Fibroblast of lung (primary cell): ENCODE measurements at regions not wholly inside any gene's neighbourhood (a gene's known extent, or its start where the extent isn't known, plus 50 kb on each side); places are given as distances from the start of the nearest gene placed in this dataset.

ENCODE experiments used
- DNase-seq, 2 donors: peaks; one replicate each; pipeline versions ENCODE4 v3.0.0 to v3.0.0-alpha.2; 2010; ENCODE audit warnings: low read depth in 2 of 2
- H2AFZ ChIP-seq: 2 replicates; pipeline ENCODE4 v1.5.1; 2012; ENCODE audit warnings: low read length, control low read depth, inconsistent platforms
- H3K27ac ChIP-seq: 2 replicates; pipeline ENCODE4 v1.5.1; 2011; ENCODE audit warnings: low read length, control low read depth; ENCODE audit not compliant: insufficient read depth
- H3K27me3 ChIP-seq: 2 replicates; pipeline ENCODE4 v1.5.1; 2011; ENCODE audit warnings: mild to moderate bottlenecking, low read length; ENCODE audit not compliant: control insufficient read depth, insufficient read depth
- H3K36me3 ChIP-seq: 2 replicates; pipeline ENCODE4 v1.5.1; 2011; ENCODE audit warnings: low read length; ENCODE audit not compliant: control insufficient read depth, insufficient read depth
- H3K4me1 ChIP-seq: 2 replicates; pipeline ENCODE4 v1.5.1; 2011; ENCODE audit warnings: low read length; ENCODE audit not compliant: control insufficient read depth, insufficient read depth; ENCODE audit errors: extremely low read depth
- H3K4me2 ChIP-seq: 2 replicates; pipeline ENCODE4 v1.5.1; 2011; ENCODE audit warnings: low read length, control low read depth; ENCODE audit not compliant: insufficient read depth; ENCODE audit errors: extremely low read depth
- H3K4me3 ChIP-seq, 4 experiments: fragments of 200-600 bp in 1 of 4; sonication (generic) in 1 of 4; replicated peaks in 1 of 4; 2 replicates each; pipeline ENCODE4 v1.5.1; 2011 to 2016; ENCODE audit warnings: low read length in 4 of 4, low read depth in 3 of 4, mild to moderate bottlenecking in 3 of 4, control low read depth in 2 of 4, inconsistent platforms in 1 of 4, mixed read lengths in 1 of 4; ENCODE audit not compliant: insufficient read depth in 1 of 4; ENCODE audit errors: control extremely low read depth in 1 of 4
- H3K79me2 ChIP-seq: 2 replicates; pipeline ENCODE4 v1.5.1; 2012; ENCODE audit warnings: mild to moderate bottlenecking, low read length, inconsistent platforms; ENCODE audit not compliant: control insufficient read depth, insufficient read depth
- H3K9ac ChIP-seq: 2 replicates; pipeline ENCODE4 v1.5.1; 2011; ENCODE audit warnings: mild to moderate bottlenecking, low read length, control low read depth; ENCODE audit not compliant: insufficient read depth
- H3K9me3 ChIP-seq: 2 replicates; pipeline ENCODE4 v1.5.1; 2012; ENCODE audit warnings: low read depth, low read length; ENCODE audit not compliant: control insufficient read depth, insufficient read depth
- H4K20me1 ChIP-seq: 2 replicates; pipeline ENCODE4 v1.5.1; 2011; ENCODE audit warnings: low read length; ENCODE audit not compliant: control insufficient read depth, insufficient read depth; ENCODE audit errors: extremely low read depth
- EZH2 ChIP-seq: IDR thresholded peaks from 2 replicates; pipeline ENCODE4 v1.5.1; 2012; ENCODE audit warnings: low read length, control low read depth, mild to moderate bottlenecking; ENCODE audit errors: missing control alignments
- TF ChIP-seq, protein P1 (sequence below), 2 donors: IDR thresholded peaks in 1 of 2; conservative IDR thresholded peaks in 1 of 2; 1 replicate in 1 of 2; 2 replicates in 1 of 2; pipeline ENCODE4 v1.5.1; 2011 to 2012; ENCODE audit warnings: low read length in 2 of 2, control low read depth in 1 of 2, inconsistent platforms in 1 of 2, low read depth in 1 of 2, mild to moderate bottlenecking in 1 of 2

DNA sequence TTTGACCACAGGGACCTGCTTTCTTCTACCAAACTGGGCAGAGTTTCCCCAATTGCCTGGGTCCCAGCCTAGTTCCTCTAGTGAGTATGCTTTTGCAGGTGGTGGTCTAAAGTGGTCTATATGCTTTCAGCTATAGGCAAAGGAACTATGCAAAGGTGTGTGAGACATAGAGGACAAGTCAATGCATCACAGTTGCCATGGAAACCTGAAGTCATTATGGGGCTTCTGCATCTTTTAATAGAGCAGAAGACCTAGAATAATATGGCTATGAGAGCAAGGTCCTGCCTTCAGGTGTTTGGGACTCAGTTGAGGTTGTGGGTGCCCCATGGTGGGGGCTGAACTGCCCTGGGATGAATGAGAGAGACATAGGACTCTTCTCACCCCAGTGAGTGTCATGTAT lies 92.1 kb upstream of the RAB40AL start:
- no peak for DNase-seq
- no peaks in the 10 kb centered on the region for H4K20me1 ChIP-seq
- H3K9ac ChIP-seq = no peak overlapping the region
- H2AFZ ChIP-seq = no peak overlapping the region
- H3K4me2 ChIP-seq = no peak overlapping the region
- no peaks in the 10 kb centered on the region for H3K36me3 ChIP-seq
- H3K27me3 ChIP-seq = no peaks in the 10 kb centered on the region
- H3K27ac ChIP-seq = no peak overlapping the region
- no peaks in the 10 kb centered on the region for H3K79me2 ChIP-seq
- TF ChIP-seq, protein P1, sequence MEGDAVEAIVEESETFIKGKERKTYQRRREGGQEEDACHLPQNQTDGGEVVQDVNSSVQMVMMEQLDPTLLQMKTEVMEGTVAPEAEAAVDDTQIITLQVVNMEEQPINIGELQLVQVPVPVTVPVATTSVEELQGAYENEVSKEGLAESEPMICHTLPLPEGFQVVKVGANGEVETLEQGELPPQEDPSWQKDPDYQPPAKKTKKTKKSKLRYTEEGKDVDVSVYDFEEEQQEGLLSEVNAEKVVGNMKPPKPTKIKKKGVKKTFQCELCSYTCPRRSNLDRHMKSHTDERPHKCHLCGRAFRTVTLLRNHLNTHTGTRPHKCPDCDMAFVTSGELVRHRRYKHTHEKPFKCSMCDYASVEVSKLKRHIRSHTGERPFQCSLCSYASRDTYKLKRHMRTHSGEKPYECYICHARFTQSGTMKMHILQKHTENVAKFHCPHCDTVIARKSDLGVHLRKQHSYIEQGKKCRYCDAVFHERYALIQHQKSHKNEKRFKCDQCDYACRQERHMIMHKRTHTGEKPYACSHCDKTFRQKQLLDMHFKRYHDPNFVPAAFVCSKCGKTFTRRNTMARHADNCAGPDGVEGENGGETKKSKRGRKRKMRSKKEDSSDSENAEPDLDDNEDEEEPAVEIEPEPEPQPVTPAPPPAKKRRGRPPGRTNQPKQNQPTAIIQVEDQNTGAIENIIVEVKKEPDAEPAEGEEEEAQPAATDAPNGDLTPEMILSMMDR (conservative IDR thresholded peaks at IDR 0.05 in 1 of 2, IDR thresholded peaks at IDR 0.05 in 1 of 2; ENCODE audit: low read depth in 1 of 2, low read length in 2 of 2) = no peak
- no peak for TF ChIP-seq EZH2
- H3K4me1 ChIP-seq = no peaks in the 10 kb centered on the region
- no peak overlapping the region for H3K4me3 ChIP-seq
- H3K9me3 ChIP-seq = no peaks in the 10 kb centered on the region

GRCh38 chrX:102846544-102847236 lies 90.4 kb upstream of the RAB40AL start:
- Histone ChIP-seq H3K9me3 (no peaks in the 10 kb centered on the region), H3K4me1 (no peaks in the 10 kb centered on the region), H3K4me3 (no peak overlapping the region), H2AFZ (no peak overlapping the region), H3K79me2 (no peaks in the 10 kb centered on the region), H3K9ac (no peak overlapping the region), H3K4me2 (no peak overlapping the region), H4K20me1 (no peaks in the 10 kb centered on the region), H3K27me3 (no peaks in the 10 kb centered on the region), H3K27ac (no peak overlapping the region), H3K36me3 (no peaks in the 10 kb centered on the region)
- TF ChIP-seq, protein P1 (conservative IDR thresholded peaks at IDR 0.05 in 1 of 2, IDR thresholded peaks at IDR 0.05 in 1 of 2; ENCODE audit: low read depth in 1 of 2, low read length in 2 of 2) = no peak
- TF ChIP-seq EZH2 = no peak
- peak; percentile 30 to 70 for DNase-seq

DNA sequence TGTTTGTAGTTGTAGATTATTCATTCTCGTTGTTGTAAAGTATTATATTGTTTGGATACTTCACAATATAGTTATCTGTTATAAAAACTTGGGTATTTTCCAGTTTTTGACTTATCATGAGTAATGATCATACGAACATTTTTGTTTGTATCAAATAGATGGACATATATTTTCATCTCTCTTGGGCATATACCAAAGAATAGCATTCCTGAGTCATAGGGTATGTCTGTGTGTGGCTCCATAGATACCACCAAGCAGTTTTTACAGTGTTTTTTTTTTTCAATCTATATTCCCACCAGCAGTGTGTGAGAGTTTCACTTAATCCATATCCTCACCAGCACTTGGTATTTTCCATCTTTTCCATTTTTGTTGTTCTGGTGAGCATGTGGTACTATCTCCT lies 89.7 kb upstream of the RAB40AL start:
- Histone ChIP-seq H3K4me1 (no peaks in the 10 kb centered on the region), H2AFZ (no peak overlapping the region), H3K4me3 (no peak overlapping the region), H3K27ac (no peak overlapping the region), H3K4me2 (no peak overlapping the region), H4K20me1 (no peaks in the 10 kb centered on the region), H3K9ac (no peak overlapping the region), H3K9me3 (no peaks in the 10 kb centered on the region), H3K79me2 (no peaks in the 10 kb centered on the region), H3K27me3 (no peaks in the 10 kb centered on the region), H3K36me3 (no peaks in the 10 kb centered on the region)
- no peak for DNase-seq
- no peak for TF ChIP-seq EZH2
- TF ChIP-seq, protein P1 (conservative IDR thresholded peaks at IDR 0.05 in 1 of 2, IDR thresholded peaks at IDR 0.05 in 1 of 2; ENCODE audit: low read depth in 1 of 2, low read length in 2 of 2) = no peak
